NB4 (cell line): ENCODE measurements at regions not wholly inside any gene's neighbourhood (a gene's known extent, or its start where the extent isn't known, plus 50 kb on each side); places are given as distances from the start of the nearest gene placed in this dataset.

Experiments
- DNase-seq: peaks from one replicate; pipeline ENCODE4 v3.0.0; 2010; ENCODE audit warnings: low read depth
- H3K4me3 ChIP-seq: one replicate; pipeline ENCODE4 v1.5.1; 2011; ENCODE audit warnings: mild to moderate bottlenecking, low read depth, low read length, moderate library complexity
- MYC ChIP-seq: IDR thresholded peaks from 2 replicates; pipeline ENCODE4 v1.6.1; 2011; ENCODE audit warnings: low read depth, low read length
- POLR2A ChIP-seq: IDR thresholded peaks from 2 replicates; pipeline ENCODE4 v1.6.1; 2011; ENCODE audit warnings: mild to moderate bottlenecking; ENCODE audit not compliant: insufficient read length; ENCODE audit errors: extremely low read depth
- TF ChIP-seq, protein P1 (sequence below): IDR thresholded peaks from 2 replicates; pipeline ENCODE4 v1.6.1; 2011; ENCODE audit warnings: low read depth, low read length
- TF ChIP-seq, protein P2 (sequence below): IDR thresholded peaks from one replicate; pipeline ENCODE4 v1.5.1; 2012; ENCODE audit warnings: low read depth, low read length

DNA sequence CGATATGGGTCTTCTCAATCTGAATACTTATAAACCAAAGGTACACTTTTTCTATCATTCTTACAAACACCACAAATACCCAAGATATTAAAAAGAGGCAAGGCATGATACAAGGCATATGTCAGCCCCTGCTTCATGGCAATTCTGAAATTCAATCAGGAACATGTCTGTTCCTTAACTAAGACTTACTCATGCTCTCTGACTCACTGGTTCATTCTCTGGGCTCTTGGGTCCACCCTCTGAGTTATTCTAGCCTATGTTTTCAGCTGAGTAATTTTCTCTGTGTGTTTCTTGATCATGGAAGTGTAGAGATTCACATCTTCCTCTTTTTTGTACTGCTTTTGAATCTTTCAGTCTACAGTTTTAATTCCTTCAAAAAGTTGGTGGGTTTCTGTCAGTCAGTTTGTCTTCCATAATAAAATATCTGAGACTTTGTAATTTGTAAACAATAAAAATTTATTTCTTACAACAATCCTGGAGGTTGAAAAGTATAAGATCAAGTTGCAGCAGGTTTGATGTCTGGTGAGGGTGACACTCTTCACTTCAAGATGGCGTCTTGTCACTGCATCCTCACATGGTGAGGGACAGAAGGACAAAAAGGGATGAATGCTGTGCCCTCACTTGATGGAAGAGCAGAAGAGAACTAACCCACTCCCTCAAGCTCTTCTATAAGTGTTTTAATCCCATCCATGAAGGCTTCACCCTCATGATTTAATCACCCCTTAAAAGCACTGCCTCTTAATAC lies 211.7 kb downstream of the FAM76B start:
- no peak overlapping the region for H3K4me3 ChIP-seq
- DNase-seq: peak; percentile 34
- TF ChIP-seq, protein P1, sequence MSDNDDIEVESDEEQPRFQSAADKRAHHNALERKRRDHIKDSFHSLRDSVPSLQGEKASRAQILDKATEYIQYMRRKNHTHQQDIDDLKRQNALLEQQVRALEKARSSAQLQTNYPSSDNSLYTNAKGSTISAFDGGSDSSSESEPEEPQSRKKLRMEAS: no peak
- TF ChIP-seq POLR2A (no peak), MYC (no peak)
- TF ChIP-seq, protein P2, sequence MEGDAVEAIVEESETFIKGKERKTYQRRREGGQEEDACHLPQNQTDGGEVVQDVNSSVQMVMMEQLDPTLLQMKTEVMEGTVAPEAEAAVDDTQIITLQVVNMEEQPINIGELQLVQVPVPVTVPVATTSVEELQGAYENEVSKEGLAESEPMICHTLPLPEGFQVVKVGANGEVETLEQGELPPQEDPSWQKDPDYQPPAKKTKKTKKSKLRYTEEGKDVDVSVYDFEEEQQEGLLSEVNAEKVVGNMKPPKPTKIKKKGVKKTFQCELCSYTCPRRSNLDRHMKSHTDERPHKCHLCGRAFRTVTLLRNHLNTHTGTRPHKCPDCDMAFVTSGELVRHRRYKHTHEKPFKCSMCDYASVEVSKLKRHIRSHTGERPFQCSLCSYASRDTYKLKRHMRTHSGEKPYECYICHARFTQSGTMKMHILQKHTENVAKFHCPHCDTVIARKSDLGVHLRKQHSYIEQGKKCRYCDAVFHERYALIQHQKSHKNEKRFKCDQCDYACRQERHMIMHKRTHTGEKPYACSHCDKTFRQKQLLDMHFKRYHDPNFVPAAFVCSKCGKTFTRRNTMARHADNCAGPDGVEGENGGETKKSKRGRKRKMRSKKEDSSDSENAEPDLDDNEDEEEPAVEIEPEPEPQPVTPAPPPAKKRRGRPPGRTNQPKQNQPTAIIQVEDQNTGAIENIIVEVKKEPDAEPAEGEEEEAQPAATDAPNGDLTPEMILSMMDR: no peak

DNA sequence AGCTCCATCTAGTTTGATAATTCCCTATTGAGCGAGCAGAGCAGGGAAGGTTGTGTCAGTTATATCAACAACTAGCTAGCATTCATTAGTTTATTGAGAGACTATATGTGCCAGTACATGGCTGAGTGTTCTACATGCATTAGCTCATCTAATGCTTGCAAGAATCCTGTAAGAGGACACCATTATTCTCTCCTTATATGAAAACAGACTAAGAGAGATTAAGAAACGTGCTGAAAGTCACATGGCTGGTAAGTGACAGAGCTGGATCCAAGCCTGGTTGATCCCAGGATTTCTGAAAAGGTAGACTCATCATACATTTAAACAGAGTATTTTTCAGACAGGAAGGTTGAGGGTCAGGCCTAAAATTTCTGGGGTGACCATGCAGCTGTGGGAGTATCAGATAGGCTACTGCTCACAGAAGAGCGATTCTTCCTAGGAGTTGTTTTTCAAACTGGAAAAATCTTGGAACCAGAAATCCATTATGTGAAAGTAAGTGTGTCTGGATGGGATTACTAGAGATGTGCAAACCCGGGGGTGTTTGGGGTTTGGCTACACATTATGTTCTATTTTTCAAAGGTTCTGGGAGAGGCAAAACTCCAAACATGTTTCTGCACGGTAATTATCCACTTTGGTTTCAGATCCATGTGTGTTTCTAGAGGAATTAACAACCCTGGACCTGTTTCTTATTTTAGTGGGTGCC lies 213.3 kb downstream of the FAM76B start:
- TF ChIP-seq, protein P1: no peak
- TF ChIP-seq POLR2A: no peak
- TF ChIP-seq, protein P2: no peak
- no peak for TF ChIP-seq MYC
- H3K4me3 ChIP-seq: no peak overlapping the region
- DNase-seq: no peak

DNA sequence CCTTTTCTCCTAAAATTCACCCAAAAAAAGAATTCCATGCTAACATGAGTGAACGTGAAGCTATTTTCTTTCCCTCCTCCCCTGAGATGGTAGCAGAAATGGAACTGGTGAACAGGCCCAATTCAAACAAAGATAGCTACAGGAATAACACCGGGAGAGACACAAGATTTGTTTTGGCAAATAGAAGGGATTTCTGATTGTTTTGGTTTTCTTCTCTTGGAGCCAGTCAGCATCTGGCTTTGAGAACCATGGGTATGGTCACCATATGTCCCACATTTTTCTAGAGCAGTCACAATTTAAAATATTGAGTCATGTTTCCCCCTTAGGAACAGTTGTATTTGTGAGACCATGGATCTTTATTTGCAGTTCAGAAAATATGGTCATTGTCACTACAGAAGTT lies 214.1 kb downstream of the FAM76B start:
- DNase-seq: no peak
- H3K4me3 ChIP-seq: no peak overlapping the region
- TF ChIP-seq, protein P2: no peak
- TF ChIP-seq, protein P1: no peak
- TF ChIP-seq POLR2A: no peak
- no peak for TF ChIP-seq MYC

DNA sequence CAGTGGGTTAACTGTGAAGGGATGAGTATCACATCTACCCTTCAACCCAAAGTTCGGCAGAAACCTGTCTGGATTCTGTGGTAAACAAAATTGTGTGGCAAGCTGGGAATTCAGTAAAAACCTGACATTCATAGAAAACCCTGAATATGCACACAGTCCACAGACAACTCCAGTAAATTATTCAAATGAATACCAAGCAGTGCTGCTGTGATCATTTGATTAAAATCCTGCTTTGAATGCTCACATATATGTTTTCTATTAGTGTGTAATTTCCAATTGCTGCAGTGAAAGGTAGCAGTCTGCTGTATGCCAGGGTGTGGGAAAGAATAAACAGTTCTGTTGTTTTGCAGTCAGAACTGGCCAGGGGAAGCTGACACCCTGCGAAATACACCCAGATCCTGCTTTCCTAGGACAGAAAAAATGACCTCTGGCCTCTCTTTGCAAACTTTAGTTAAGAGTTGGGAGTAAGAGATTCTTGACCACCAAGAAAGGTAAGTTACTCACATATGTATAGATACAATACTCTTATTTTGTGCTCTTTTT lies 217.8 kb downstream of the FAM76B start:
- DNase-seq: no peak
- TF ChIP-seq, protein P1: no peak
- TF ChIP-seq, protein P2: no peak
- TF ChIP-seq MYC (no peak), POLR2A (no peak)
- no peak overlapping the region for H3K4me3 ChIP-seq

DNA sequence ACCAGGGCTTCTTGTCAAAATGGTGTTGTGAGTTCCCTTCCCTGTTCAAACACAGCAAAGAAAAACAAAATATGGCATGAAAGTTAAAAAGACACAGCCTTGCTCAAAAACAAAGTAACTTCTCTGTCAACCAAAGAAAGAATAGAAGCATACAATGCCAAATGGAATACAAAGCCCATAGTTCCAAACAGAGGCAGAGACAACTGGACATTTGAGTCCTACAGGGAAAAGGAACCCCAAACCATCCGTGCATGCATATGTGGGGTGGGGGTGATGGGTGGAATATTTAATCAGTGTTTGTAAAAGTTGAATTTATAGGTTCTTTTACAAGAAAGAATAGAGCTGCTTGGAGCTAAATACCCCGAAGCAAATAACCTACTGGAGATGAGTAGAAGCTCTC lies 218.7 kb downstream of the FAM76B start:
- TF ChIP-seq, protein P1: no peak
- TF ChIP-seq MYC (no peak), POLR2A (no peak)
- TF ChIP-seq, protein P2: no peak
- no peak overlapping the region for H3K4me3 ChIP-seq
- no peak for DNase-seq
